GM23338 (cell line): ENCODE measurements at regions not wholly inside any gene's neighbourhood (a gene's known extent, or its start where the extent isn't known, plus 50 kb on each side); places are given as distances from the start of the nearest gene placed in this dataset.

Experiments used
- ATAC-seq: fragments of 200-7000 bp; cut with Tn5 transposase; 3 replicates; pipeline ENCODE4 v1.9.1; 2020
- DNase-seq: peaks from one replicate; pipeline ENCODE4 v3.0.0-alpha.2; 2015; ENCODE audit warnings: low spot score
- H2AFZ ChIP-seq: fragments of 200-600 bp; sonication (generic); 2 replicates; pipeline ENCODE4 v1.8.0; 2016; ENCODE audit warnings: antibody characterized with exemption, mild to moderate bottlenecking, moderate library complexity
- H3F3A ChIP-seq: fragments of 200-600 bp; sonication (generic); replicated peaks from 2 replicates; pipeline ENCODE4 v1.8.0; 2017; ENCODE audit warnings: antibody characterized with exemption, mixed run types, low read depth
- H3K27ac ChIP-seq: fragments of 200-600 bp; sonication (generic); 2 replicates; pipeline ENCODE4 v1.6.1; 2016; ENCODE audit warnings: low read depth
- H3K27me3 ChIP-seq: fragments of 200-600 bp; sonication (generic); 2 replicates; pipeline ENCODE4 v1.8.0; 2016; ENCODE audit warnings: mild to moderate bottlenecking, mixed run types, moderate library complexity; ENCODE audit not compliant: insufficient read depth
- H3K36me3 ChIP-seq: fragments of 200-600 bp; sonication (generic); 2 replicates; pipeline ENCODE4 v1.8.0; 2016; ENCODE audit warnings: mild to moderate bottlenecking; ENCODE audit not compliant: insufficient read depth
- H3K4me1 ChIP-seq: fragments of 200-600 bp; sonication (generic); 2 replicates; pipeline ENCODE4 v1.8.0; 2016; ENCODE audit warnings: mild to moderate bottlenecking, moderate library complexity; ENCODE audit not compliant: insufficient read depth
- H3K4me2 ChIP-seq: fragments of 200-600 bp; sonication (generic); 2 replicates; pipeline ENCODE4 v1.7.1; 2017; ENCODE audit warnings: mixed run types
- H3K4me3 ChIP-seq: fragments of 200-600 bp; sonication (generic); 2 replicates; pipeline ENCODE4 v1.6.1; 2016; ENCODE audit warnings: mixed run types
- H3K79me2 ChIP-seq: fragments of 200-600 bp; sonication (generic); replicated peaks from 2 replicates; pipeline ENCODE4 v1.8.0; 2017; ENCODE audit warnings: mild to moderate bottlenecking; ENCODE audit not compliant: insufficient read depth
- H3K9me2 ChIP-seq: fragments of 200-600 bp; sonication (generic); 2 replicates; pipeline ENCODE4 v1.8.0; 2017; ENCODE audit not compliant: insufficient read depth
- H4K20me1 ChIP-seq: fragments of 200-600 bp; sonication (generic); replicated peaks from 2 replicates; pipeline ENCODE4 v1.8.0; 2017; ENCODE audit warnings: mild to moderate bottlenecking; ENCODE audit not compliant: insufficient read depth
- H3K27ac Mint-ChIP-seq: 2 replicates; pipeline ENCODE4 v1.8.0; 2020; ENCODE audit warnings: inconsistent platforms, mild to moderate bottlenecking, moderate library complexity, mixed read lengths
- H3K27me3 Mint-ChIP-seq: 3 replicates; pipeline ENCODE4 v1.8.0; 2022; ENCODE audit warnings: low read depth, mild to moderate bottlenecking, moderate library complexity, mixed read lengths, inconsistent platforms; ENCODE audit not compliant: insufficient read depth, poor library complexity
- H3K36me3 Mint-ChIP-seq: 3 replicates; pipeline ENCODE4 v1.8.0; 2021; ENCODE audit warnings: low read depth, mild to moderate bottlenecking, inconsistent platforms, moderate library complexity, mixed read lengths
- H3K4me1 Mint-ChIP-seq: 3 replicates; pipeline ENCODE4 v1.8.0; 2020; ENCODE audit warnings: mild to moderate bottlenecking, inconsistent platforms, mixed read lengths
- H3K4me3 Mint-ChIP-seq: 3 replicates; pipeline ENCODE4 v1.8.0; 2021; ENCODE audit warnings: moderate library complexity, mild to moderate bottlenecking, inconsistent platforms, mixed read lengths
- H3K9me3 Mint-ChIP-seq: 3 replicates; pipeline ENCODE4 v1.8.0; 2020; ENCODE audit warnings: moderate library complexity, mild to moderate bottlenecking, inconsistent platforms, mixed read lengths
- CTCF ChIP-seq, 2 experiments: fragments of 200-600 bp in 1 of 2; sonication (generic) in 1 of 2; conservative IDR thresholded peaks; 2 replicates each; pipeline versions ENCODE4 v1.5.1 to v1.6.1; 2016 to 2017; ENCODE audit warnings: antibody characterized with exemption in 2 of 2, low read depth in 2 of 2, mild to moderate bottlenecking in 2 of 2, moderate library complexity in 1 of 2
- EZH2 ChIP-seq: fragments of 200-600 bp; sonication (generic); IDR thresholded peaks from one replicate; pipeline ENCODE4 v1.8.0; 2017; ENCODE audit warnings: antibody characterized with exemption, mild to moderate bottlenecking, low read depth; ENCODE audit not compliant: unreplicated experiment
- EZH2phosphoT487 ChIP-seq: fragments of 200-600 bp; sonication (generic); IDR thresholded peaks from one replicate; pipeline ENCODE4 v1.8.1; 2018; ENCODE audit warnings: antibody characterized with exemption; ENCODE audit not compliant: unreplicated experiment
- JUNB ChIP-seq: IDR thresholded peaks from one replicate; pipeline ENCODE4 v1.6.1; 2016; ENCODE audit warnings: antibody characterized with exemption; ENCODE audit not compliant: unreplicated experiment
- STAT1 ChIP-seq: IDR thresholded peaks from one replicate; pipeline ENCODE4 v1.6.1; 2016; ENCODE audit warnings: antibody characterized with exemption; ENCODE audit not compliant: unreplicated experiment
- ZNF114 ChIP-seq: fragments of 250-450 bp; sonication (Bioruptor Pico); IDR thresholded peaks from 2 replicates; pipeline ENCODE4 v1.5.0; 2020; ENCODE audit warnings: mild to moderate bottlenecking, moderate library complexity
- ZNF331 ChIP-seq: fragments of 250-450 bp; sonication (Bioruptor Pico); IDR thresholded peaks from 2 replicates; pipeline ENCODE4 v1.5.0; 2020; ENCODE audit warnings: low read depth, mild to moderate bottlenecking, moderate library complexity
- TF ChIP-seq, protein P1 (sequence below): IDR thresholded peaks from 2 replicates; pipeline ENCODE4 v1.6.1; 2016; ENCODE audit warnings: antibody characterized with exemption
- TF ChIP-seq, protein P2 (sequence below): IDR thresholded peaks from one replicate; pipeline ENCODE4 v1.6.1; 2018; ENCODE audit warnings: antibody characterized with exemption; ENCODE audit not compliant: unreplicated experiment

DNA sequence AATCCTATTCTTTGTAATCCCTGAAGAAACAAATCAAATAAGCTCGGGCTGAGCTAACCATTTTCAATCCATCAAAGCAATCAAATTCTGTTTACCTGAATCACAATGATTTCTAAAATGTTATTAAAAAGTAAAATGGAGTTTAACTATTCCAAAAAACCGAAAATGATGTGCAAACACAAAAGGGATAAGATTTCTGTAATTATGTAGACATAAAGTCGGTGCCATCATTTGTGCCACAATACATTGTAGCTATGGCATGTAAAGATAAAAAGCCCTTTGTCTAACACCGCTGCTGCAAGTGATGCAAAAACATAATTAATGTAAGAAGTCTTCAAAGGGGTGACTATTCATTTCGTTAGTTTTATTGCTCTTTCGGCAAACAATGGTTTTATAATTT is 125.1 kb upstream of the FAM204A start (continued):
- no peak for TF ChIP-seq CTCF (conservative IDR thresholded peaks at IDR 0.05; ENCODE audit: low read depth in 2 of 2)
- TF ChIP-seq ZNF114 (CRISPR knock-in tag): no peak

GRCh38 chr10:118465300-118465874 is 123.3 kb upstream of the FAM204A start:
- no peak for DNase-seq
- Histone ChIP-seq H3K4me1 (no peaks in the 10 kb centered on the region), H3K27ac (no peak overlapping the region), H3F3A (no peaks in the 10 kb centered on the region), H2AFZ (no peak overlapping the region), H3K27me3 (no peaks in the 10 kb centered on the region), H4K20me1 (no peaks in the 10 kb centered on the region), H3K4me3 (no peak overlapping the region), H3K9me2 (no peaks in the 10 kb centered on the region), H3K79me2 (no peaks in the 10 kb centered on the region), H3K36me3 (no peaks in the 10 kb centered on the region), H3K4me2 (no peak overlapping the region)
- no peaks in the 10 kb centered on the region for H3K9me3 Mint-ChIP-seq
- H3K4me3 Mint-ChIP-seq: no peak overlapping the region
- H3K27me3 Mint-ChIP-seq: peaks cover 2% of the 10 kb centered on the region
- no peak overlapping the region for H3K27ac Mint-ChIP-seq
- TF ChIP-seq, protein P1, sequence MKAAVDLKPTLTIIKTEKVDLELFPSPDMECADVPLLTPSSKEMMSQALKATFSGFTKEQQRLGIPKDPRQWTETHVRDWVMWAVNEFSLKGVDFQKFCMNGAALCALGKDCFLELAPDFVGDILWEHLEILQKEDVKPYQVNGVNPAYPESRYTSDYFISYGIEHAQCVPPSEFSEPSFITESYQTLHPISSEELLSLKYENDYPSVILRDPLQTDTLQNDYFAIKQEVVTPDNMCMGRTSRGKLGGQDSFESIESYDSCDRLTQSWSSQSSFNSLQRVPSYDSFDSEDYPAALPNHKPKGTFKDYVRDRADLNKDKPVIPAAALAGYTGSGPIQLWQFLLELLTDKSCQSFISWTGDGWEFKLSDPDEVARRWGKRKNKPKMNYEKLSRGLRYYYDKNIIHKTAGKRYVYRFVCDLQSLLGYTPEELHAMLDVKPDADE: no peak
- TF ChIP-seq EZH2phosphoT487 (no peak), ZNF331 (CRISPR knock-in tag) (no peak), JUNB (no peak), EZH2 (no peak), STAT1 (no peak)
- TF ChIP-seq, protein P2, sequence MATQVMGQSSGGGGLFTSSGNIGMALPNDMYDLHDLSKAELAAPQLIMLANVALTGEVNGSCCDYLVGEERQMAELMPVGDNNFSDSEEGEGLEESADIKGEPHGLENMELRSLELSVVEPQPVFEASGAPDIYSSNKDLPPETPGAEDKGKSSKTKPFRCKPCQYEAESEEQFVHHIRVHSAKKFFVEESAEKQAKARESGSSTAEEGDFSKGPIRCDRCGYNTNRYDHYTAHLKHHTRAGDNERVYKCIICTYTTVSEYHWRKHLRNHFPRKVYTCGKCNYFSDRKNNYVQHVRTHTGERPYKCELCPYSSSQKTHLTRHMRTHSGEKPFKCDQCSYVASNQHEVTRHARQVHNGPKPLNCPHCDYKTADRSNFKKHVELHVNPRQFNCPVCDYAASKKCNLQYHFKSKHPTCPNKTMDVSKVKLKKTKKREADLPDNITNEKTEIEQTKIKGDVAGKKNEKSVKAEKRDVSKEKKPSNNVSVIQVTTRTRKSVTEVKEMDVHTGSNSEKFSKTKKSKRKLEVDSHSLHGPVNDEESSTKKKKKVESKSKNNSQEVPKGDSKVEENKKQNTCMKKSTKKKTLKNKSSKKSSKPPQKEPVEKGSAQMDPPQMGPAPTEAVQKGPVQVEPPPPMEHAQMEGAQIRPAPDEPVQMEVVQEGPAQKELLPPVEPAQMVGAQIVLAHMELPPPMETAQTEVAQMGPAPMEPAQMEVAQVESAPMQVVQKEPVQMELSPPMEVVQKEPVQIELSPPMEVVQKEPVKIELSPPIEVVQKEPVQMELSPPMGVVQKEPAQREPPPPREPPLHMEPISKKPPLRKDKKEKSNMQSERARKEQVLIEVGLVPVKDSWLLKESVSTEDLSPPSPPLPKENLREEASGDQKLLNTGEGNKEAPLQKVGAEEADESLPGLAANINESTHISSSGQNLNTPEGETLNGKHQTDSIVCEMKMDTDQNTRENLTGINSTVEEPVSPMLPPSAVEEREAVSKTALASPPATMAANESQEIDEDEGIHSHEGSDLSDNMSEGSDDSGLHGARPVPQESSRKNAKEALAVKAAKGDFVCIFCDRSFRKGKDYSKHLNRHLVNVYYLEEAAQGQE: no peak
- H3K4me1 Mint-ChIP-seq: no peaks in the 10 kb centered on the region; the same call in 2 of the 3 replicates
- no peak for ATAC-seq
- H3K36me3 Mint-ChIP-seq: no peaks in the 10 kb centered on the region
